Tibial artery (tissue), 4 donors: ENCODE measurements at regions not wholly inside any gene's neighbourhood (a gene's known extent, or its start where the extent isn't known, plus 50 kb on each side); places are given as distances from the start of the nearest gene placed in this dataset.

ENCODE experiments used
- DNase-seq, 2 donors: peaks; one replicate each; pipeline ENCODE4 v3.0.0-alpha.2; 2019
- H3K27ac ChIP-seq, 2 donors: fragments of 200-600 bp; sonication (generic) in 1 of 2; 1 replicate in 1 of 2; 2 replicates in 1 of 2; pipeline ENCODE4 v1.5.1; 2018 to 2019; ENCODE audit warnings: mild to moderate bottlenecking in 1 of 2
- H3K27me3 ChIP-seq, 2 donors: fragments of 200-600 bp; sonication (generic) in 1 of 2; one replicate each; pipeline versions ENCODE4 v1.5.1 to v1.6.0; 2016 to 2019
- H3K36me3 ChIP-seq, 3 donors: fragments of 200-600 bp; sonication (generic) in 2 of 3; one replicate each; pipeline ENCODE4 v1.5.1; 2016 to 2019; ENCODE audit warnings: mild to moderate bottlenecking in 2 of 3
- H3K4me1 ChIP-seq, 4 donors: fragments of 200-600 bp; sonication (generic) in 2 of 4; 1 replicate in 3 of 4; 2 replicates in 1 of 4; pipeline ENCODE4 v1.5.1; 2016 to 2019
- H3K4me3 ChIP-seq, 2 donors: fragments of 200-600 bp; sonication (generic) in 1 of 2; 1 replicate in 1 of 2; 2 replicates in 1 of 2; pipeline ENCODE4 v1.5.1; 2018 to 2019; ENCODE audit warnings: mild to moderate bottlenecking in 2 of 2
- H3K9me3 ChIP-seq, 3 donors: fragments of 200-600 bp; sonication (generic) in 1 of 3; one replicate each; pipeline ENCODE4 v1.5.1; 2016 to 2019
- intact Hi-C: fragments of 100-400 bp; cut with DNase I; formaldehyde crosslinking; loops from one replicate; pipeline ENCODE4 v1.15.0; 2023; ENCODE audit warnings: low total_unique reads
- TF ChIP-seq, protein P1 (sequence below), 2 experiments: fragments of 200-600 bp in 1 of 2; fragments of 450-650 bp in 1 of 2; IDR thresholded peaks; one replicate each; pipeline ENCODE4 v1.5.1; 2017 to 2019; ENCODE audit warnings: antibody characterized with exemption in 2 of 2, mild to moderate bottlenecking in 1 of 2, moderate library complexity in 1 of 2

- TF ChIP-seq, protein P1, sequence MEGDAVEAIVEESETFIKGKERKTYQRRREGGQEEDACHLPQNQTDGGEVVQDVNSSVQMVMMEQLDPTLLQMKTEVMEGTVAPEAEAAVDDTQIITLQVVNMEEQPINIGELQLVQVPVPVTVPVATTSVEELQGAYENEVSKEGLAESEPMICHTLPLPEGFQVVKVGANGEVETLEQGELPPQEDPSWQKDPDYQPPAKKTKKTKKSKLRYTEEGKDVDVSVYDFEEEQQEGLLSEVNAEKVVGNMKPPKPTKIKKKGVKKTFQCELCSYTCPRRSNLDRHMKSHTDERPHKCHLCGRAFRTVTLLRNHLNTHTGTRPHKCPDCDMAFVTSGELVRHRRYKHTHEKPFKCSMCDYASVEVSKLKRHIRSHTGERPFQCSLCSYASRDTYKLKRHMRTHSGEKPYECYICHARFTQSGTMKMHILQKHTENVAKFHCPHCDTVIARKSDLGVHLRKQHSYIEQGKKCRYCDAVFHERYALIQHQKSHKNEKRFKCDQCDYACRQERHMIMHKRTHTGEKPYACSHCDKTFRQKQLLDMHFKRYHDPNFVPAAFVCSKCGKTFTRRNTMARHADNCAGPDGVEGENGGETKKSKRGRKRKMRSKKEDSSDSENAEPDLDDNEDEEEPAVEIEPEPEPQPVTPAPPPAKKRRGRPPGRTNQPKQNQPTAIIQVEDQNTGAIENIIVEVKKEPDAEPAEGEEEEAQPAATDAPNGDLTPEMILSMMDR (IDR thresholded peaks at IDR 0.05), result no peak
- Histone ChIP-seq H3K27me3 (peaks cover 0 to 16% of the 10 kb centered on the region in 2 donors), H3K4me3 (no peak overlapping the region), H3K36me3 (no peaks in the 10 kb centered on the region), H3K4me1 (no peaks in the 10 kb centered on the region), H3K9me3 (no peaks in the 10 kb centered on the region), H3K27ac (no peak overlapping the region)
- DNase-seq, result no peak
- intact Hi-C loops, result no loop called here
These were observed 211.2 kb downstream of the ATG4C start for GRCh38 chr1:62995173-62995572.

- intact Hi-C loops, result no loop called here
- H3K27ac ChIP-seq, result no peak overlapping the region
- H3K4me1 ChIP-seq, result no peaks in the 10 kb centered on the region
- no peak for DNase-seq
- H3K9me3 ChIP-seq, result no peaks in the 10 kb centered on the region
- no peaks in the 10 kb centered on the region for H3K36me3 ChIP-seq
- TF ChIP-seq, protein P1 (IDR thresholded peaks at IDR 0.05), result no peak
- H3K4me3 ChIP-seq, result no peak overlapping the region
- peaks cover 0 to 12% of the 10 kb centered on the region in 2 donors for H3K27me3 ChIP-seq
These were observed 214.0 kb downstream of the ATG4C start for GRCh38 chr1:62997884-62998283.

GRCh38 chr1:62998845-62999649 is 215.1 kb downstream of the ATG4C start:
- no peak overlapping the region for H3K27ac ChIP-seq
- DNase-seq, result no peak
- H3K9me3 ChIP-seq, result no peaks in the 10 kb centered on the region
- H3K27me3 ChIP-seq, result peaks cover 0 to 12% of the 10 kb centered on the region in 2 donors
- intact Hi-C loops, result no loop called here
- H3K4me1 ChIP-seq, result no peaks in the 10 kb centered on the region
- H3K36me3 ChIP-seq, result no peaks in the 10 kb centered on the region
- H3K4me3 ChIP-seq, result no peak overlapping the region
- TF ChIP-seq, protein P1 (IDR thresholded peaks at IDR 0.05), result no peak

GRCh38 chr1:63000508-63000907 is 216.6 kb downstream of the ATG4C start:
- Histone ChIP-seq H3K27me3 (peaks cover 0 to 11% of the 10 kb centered on the region in 2 donors), H3K36me3 (no peaks in the 10 kb centered on the region), H3K9me3 (no peaks in the 10 kb centered on the region), H3K27ac (no peak overlapping the region), H3K4me3 (no peak overlapping the region), H3K4me1 (no peaks in the 10 kb centered on the region)
- TF ChIP-seq, protein P1 (IDR thresholded peaks at IDR 0.05), result no peak
- intact Hi-C loops, result no loop called here
- DNase-seq, result no peak

- H3K4me3 ChIP-seq, result no peak overlapping the region
- no peaks in the 10 kb centered on the region for H3K9me3 ChIP-seq
- intact Hi-C loops, result no loop called here
- no peak for DNase-seq
- TF ChIP-seq, protein P1 (IDR thresholded peaks at IDR 0.05), result no peak
- H3K27ac ChIP-seq, result no peak overlapping the region
- no peaks in the 10 kb centered on the region for H3K36me3 ChIP-seq
- H3K27me3 ChIP-seq, result peaks cover 0 to 2% of the 10 kb centered on the region in 2 donors
- no peaks in the 10 kb centered on the region for H3K4me1 ChIP-seq
These were observed 220.9 kb downstream of the ATG4C start for GRCh38 chr1:63004868-63005267.
